ENCODE measurements at regions not wholly inside any gene's neighbourhood (a gene's known extent, or its start where the extent isn't known, plus 50 kb on each side); places are given as distances from the start of the nearest gene placed in this dataset.

- TF ChIP-seq CTCF (conservative IDR thresholded peaks at IDR 0.05 in 1 of 2, IDR thresholded peaks at IDR 0.05 in 1 of 2; ENCODE audit: extremely low read depth in 1 of 2, insufficient read depth in 1 of 2, low read depth in 1 of 2, low read length in 2 of 2): no peak
- TF ChIP-seq EZH2 (IDR thresholded peaks at IDR 0.05; ENCODE audit: borderline replicate concordance, low read length): no peak
These were observed 489.4 kb downstream of the TECRL start for GRCh38 chr4:63919636-63920365.
